Mesenchymal stem cell (in vitro differentiated cells and primary cell): ENCODE measurements at regions not wholly inside any gene's neighbourhood (a gene's known extent, or its start where the extent isn't known, plus 50 kb on each side); places are given as distances from the start of the nearest gene placed in this dataset.

Experiments
- DNase-seq: peaks from one replicate; pipeline ENCODE4 v3.0.0-alpha.2; 2013
- H2AFZ ChIP-seq: one replicate; pipeline ENCODE4 v1.6.1; 2013; ENCODE audit warnings: low read depth, mild to moderate bottlenecking, control low read depth, inconsistent platforms, low read length, moderate library complexity
- H2AK5ac ChIP-seq: 2 replicates; pipeline ENCODE4 v1.6.1; 2013; ENCODE audit warnings: low read length, moderate library complexity, mild to moderate bottlenecking, inconsistent platforms; ENCODE audit not compliant: severe bottlenecking
- H2BK120ac ChIP-seq: one replicate; pipeline ENCODE4 v1.6.1; 2013; ENCODE audit warnings: low read depth, mild to moderate bottlenecking, inconsistent platforms, low read length, moderate library complexity
- H2BK12ac ChIP-seq, 2 experiments: one replicate each; pipeline ENCODE4 v1.6.1; 2013; ENCODE audit warnings: inconsistent platforms in 2 of 2, low read length in 2 of 2, mild to moderate bottlenecking in 2 of 2, moderate library complexity in 2 of 2, control low read depth in 1 of 2
- H2BK15ac ChIP-seq: one replicate; pipeline ENCODE4 v1.6.1; 2013; ENCODE audit warnings: mild to moderate bottlenecking, low read depth, inconsistent platforms; ENCODE audit not compliant: poor library complexity, severe bottlenecking
- H2BK5ac ChIP-seq: 2 replicates; pipeline ENCODE4 v1.6.1; 2013; ENCODE audit warnings: low read depth, mild to moderate bottlenecking, low read length, control low read depth, inconsistent platforms; ENCODE audit not compliant: poor library complexity, severe bottlenecking
- H3K14ac ChIP-seq, 2 experiments: one replicate each; pipeline ENCODE4 v1.6.1; 2013; ENCODE audit warnings: inconsistent platforms in 2 of 2, low read length in 2 of 2, control low read depth in 1 of 2, mild to moderate bottlenecking in 1 of 2, moderate library complexity in 1 of 2
- H3K18ac ChIP-seq, 2 experiments: one replicate each; pipeline ENCODE4 v1.6.1; 2013; ENCODE audit warnings: inconsistent platforms in 2 of 2, low read length in 2 of 2, control low read depth in 1 of 2, low read depth in 1 of 2, mild to moderate bottlenecking in 1 of 2
- H3K23ac ChIP-seq, 2 experiments: one replicate each; pipeline ENCODE4 v1.6.1; 2013; ENCODE audit warnings: inconsistent platforms in 2 of 2, low read length in 2 of 2, mild to moderate bottlenecking in 2 of 2, moderate library complexity in 2 of 2, control low read depth in 1 of 2
- H3K27ac ChIP-seq: 2 replicates; pipeline ENCODE4 v1.5.1; 2013; ENCODE audit warnings: mild to moderate bottlenecking, moderate library complexity, low read length, control low read depth, inconsistent platforms; ENCODE audit not compliant: poor library complexity, severe bottlenecking
- H3K27me3 ChIP-seq, 2 experiments: 2 replicates each; pipeline versions ENCODE4 v1.6.1 to v1.7.0; 2013; ENCODE audit warnings: low read length in 2 of 2, mild to moderate bottlenecking in 2 of 2, moderate library complexity in 2 of 2, control low read depth in 1 of 2, inconsistent platforms in 1 of 2; ENCODE audit not compliant: control insufficient read depth in 1 of 2, insufficient read depth in 1 of 2
- H3K36me3 ChIP-seq, 2 experiments: 2 replicates each; pipeline versions ENCODE4 v1.6.1 to v1.7.0; 2013; ENCODE audit warnings: low read length in 2 of 2, control low read depth in 1 of 2, inconsistent platforms in 1 of 2, low read depth in 1 of 2, mild to moderate bottlenecking in 1 of 2; ENCODE audit not compliant: insufficient read depth in 2 of 2, control insufficient read depth in 1 of 2
- H3K4ac ChIP-seq, 2 experiments: one replicate each; pipeline ENCODE4 v1.6.1; 2013; ENCODE audit warnings: inconsistent platforms in 2 of 2, low read length in 2 of 2, mild to moderate bottlenecking in 2 of 2, moderate library complexity in 2 of 2, control low read depth in 1 of 2, low read depth in 1 of 2
- H3K4me1 ChIP-seq: 2 replicates; pipeline ENCODE4 v1.6.1; 2013; ENCODE audit warnings: low read depth, low read length, control low read depth; ENCODE audit not compliant: control insufficient read depth, insufficient read depth
- H3K4me2 ChIP-seq: 2 replicates; pipeline ENCODE4 v1.6.1; 2013; ENCODE audit warnings: low read length, mild to moderate bottlenecking, inconsistent platforms; ENCODE audit not compliant: poor library complexity, severe bottlenecking
- H3K4me3 ChIP-seq, 2 experiments: 2 replicates each; pipeline versions ENCODE4 v1.5.1 to v1.7.0; 2013; ENCODE audit warnings: low read length in 2 of 2, mild to moderate bottlenecking in 2 of 2, control low read depth in 1 of 2, low read depth in 1 of 2; ENCODE audit not compliant: insufficient read depth in 1 of 2
- H3K79me1 ChIP-seq: replicated peaks from 2 replicates; pipeline ENCODE4 v1.6.1; 2013; ENCODE audit warnings: mild to moderate bottlenecking, control low read depth, low read length, inconsistent platforms; ENCODE audit not compliant: poor library complexity, severe bottlenecking
- H3K9ac ChIP-seq: 2 replicates; pipeline ENCODE4 v1.7.0; 2013; ENCODE audit warnings: mild to moderate bottlenecking, low read length, moderate library complexity
- H3K9me3 ChIP-seq: 2 replicates; pipeline ENCODE4 v1.7.0; 2013; ENCODE audit warnings: mild to moderate bottlenecking, low read length; ENCODE audit not compliant: control insufficient read depth
- H4K8ac ChIP-seq: one replicate; pipeline ENCODE4 v1.6.1; 2013; ENCODE audit warnings: inconsistent platforms, mild to moderate bottlenecking, low read length, moderate library complexity
- H4K91ac ChIP-seq: one replicate; pipeline ENCODE4 v1.6.1; 2013; ENCODE audit warnings: mild to moderate bottlenecking, low read length, inconsistent platforms
- WGBS: methylation state at CpG from one replicate; pipeline ENCODE4 v1.1.7; 2013; ENCODE audit warnings: mixed read lengths; 5-methylcytosine and 5-hydroxymethylcytosine counted together

DNA sequence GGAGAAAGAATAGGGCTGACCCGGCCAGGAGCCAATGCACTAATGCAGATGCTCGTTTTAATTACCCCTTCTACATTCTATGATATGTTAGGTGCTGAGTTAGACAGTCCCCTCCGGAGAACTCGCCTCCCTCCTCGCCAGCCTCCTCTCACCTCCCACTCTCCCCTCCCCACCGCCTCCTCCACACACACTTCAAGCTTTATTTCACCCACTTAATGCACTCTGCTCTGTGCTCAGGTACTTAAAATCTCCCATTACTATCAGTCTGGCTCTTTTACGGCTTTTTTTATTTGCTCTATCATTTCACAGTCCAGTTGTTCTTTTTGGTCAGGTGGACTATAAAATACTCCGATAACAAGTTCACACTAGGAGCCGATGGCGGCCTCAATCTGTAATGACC is 231.6 kb downstream of the TEX36 start:
- Histone ChIP-seq H3K9me3 (no peaks in the 10 kb centered on the region), H3K18ac (no peak overlapping the region), H4K91ac (no peak overlapping the region), H3K23ac (no peak overlapping the region), H3K4me3 (no peak overlapping the region), H2AFZ (no peak overlapping the region), H3K4me1 (no peaks in the 10 kb centered on the region), H4K8ac (no peak overlapping the region), H2AK5ac (no peak overlapping the region), H3K9ac (no peak overlapping the region), H2BK5ac (no peak overlapping the region), H3K4ac (no peak overlapping the region), H3K4me2 (no peak overlapping the region), H3K27ac (no peak overlapping the region), H2BK120ac (no peak overlapping the region), H2BK12ac (no peak overlapping the region), H3K27me3 (peaks cover 0 to 20% of the 10 kb centered on the region in 2 experiments), H3K36me3 (no peaks in the 10 kb centered on the region), H2BK15ac (no peak overlapping the region), H3K14ac (no peak overlapping the region), H3K79me1 (no peaks in the 10 kb centered on the region)
- 82% methylated on average over 10 of the region's 10 CpGs for WGBS
- DNase-seq: no peak

DNA sequence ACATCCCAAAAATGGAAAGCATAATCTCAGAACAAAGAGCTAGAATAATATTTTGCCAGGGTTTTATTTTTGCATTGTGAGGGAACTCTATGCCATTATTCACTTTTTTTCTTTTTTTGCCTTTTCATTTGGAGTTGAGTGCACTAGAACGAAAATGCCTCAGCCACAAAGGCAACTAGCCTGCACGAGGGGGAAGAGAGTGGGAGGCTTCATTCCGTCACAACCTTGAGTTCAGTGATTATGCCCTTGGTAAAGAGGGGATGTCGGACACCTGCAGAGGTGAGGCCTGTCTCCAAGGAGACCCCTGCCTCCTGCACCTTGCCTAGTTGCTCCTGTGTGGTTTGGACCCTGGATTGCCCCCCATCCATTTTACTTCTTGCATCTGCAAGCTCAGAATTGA is 232.7 kb downstream of the TEX36 start:
- H3K9ac ChIP-seq: no peak overlapping the region
- no peak overlapping the region for H2BK12ac ChIP-seq
- no peak overlapping the region for H3K4me2 ChIP-seq
- no peak overlapping the region for H3K18ac ChIP-seq
- no peak overlapping the region for H2BK120ac ChIP-seq
- H3K27me3 ChIP-seq: peaks cover 0 to 20% of the 10 kb centered on the region in 2 experiments
- H2AFZ ChIP-seq: no peak overlapping the region
- no peak overlapping the region for H2BK5ac ChIP-seq
- whole genome bisulfite sequencing: 79% methylated on average over 4 of the region's 4 CpGs
- H3K14ac ChIP-seq: no peak overlapping the region
- no peak overlapping the region for H3K27ac ChIP-seq
- H3K79me1 ChIP-seq: no peaks in the 10 kb centered on the region
- DNase-seq: no peak
- H3K9me3 ChIP-seq: no peaks in the 10 kb centered on the region
- no peak overlapping the region for H2AK5ac ChIP-seq
- H3K36me3 ChIP-seq: no peaks in the 10 kb centered on the region
- H4K8ac ChIP-seq: no peak overlapping the region
- H3K23ac ChIP-seq: no peak overlapping the region
- no peak overlapping the region for H3K4me3 ChIP-seq
- H2BK15ac ChIP-seq: no peak overlapping the region
- no peak overlapping the region for H4K91ac ChIP-seq
- H3K4me1 ChIP-seq: no peaks in the 10 kb centered on the region
- no peak overlapping the region for H3K4ac ChIP-seq

DNA sequence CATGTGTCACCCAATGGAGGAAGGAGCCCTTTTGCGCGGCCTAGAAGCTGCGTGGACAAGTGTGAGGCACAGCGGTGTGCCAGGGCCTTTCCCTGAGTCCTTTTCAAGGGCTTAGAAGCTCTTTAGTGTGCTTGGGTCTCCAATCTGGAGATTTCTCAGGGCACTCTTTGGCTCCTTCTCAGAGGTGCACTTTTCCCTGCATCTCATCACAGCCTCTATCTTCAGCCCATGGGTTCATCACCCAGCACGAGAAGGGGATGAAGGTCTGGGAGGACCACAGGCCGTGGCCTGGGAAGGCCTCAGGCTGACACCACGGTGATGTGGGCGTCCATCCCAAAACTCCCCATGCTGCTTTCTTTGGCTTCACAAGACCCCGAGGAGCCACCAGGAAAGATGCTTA is 233.4 kb downstream of the TEX36 start:
- Histone ChIP-seq H3K18ac (no peak overlapping the region), H4K91ac (no peak overlapping the region), H2BK5ac (no peak overlapping the region), H3K14ac (no peak overlapping the region), H3K79me1 (no peaks in the 10 kb centered on the region), H3K27me3 (peaks cover 0 to 15% of the 10 kb centered on the region in 2 experiments), H3K4ac (no peak overlapping the region), H3K4me3 (no peak overlapping the region), H2BK120ac (no peak overlapping the region), H4K8ac (no peak overlapping the region), H3K36me3 (no peaks in the 10 kb centered on the region), H3K4me2 (no peak overlapping the region), H2BK12ac (no peak overlapping the region), H2AFZ (no peak overlapping the region), H3K4me1 (no peaks in the 10 kb centered on the region), H3K23ac (no peak overlapping the region), H3K9ac (no peak overlapping the region), H2BK15ac (no peak overlapping the region), H2AK5ac (no peak overlapping the region), H3K9me3 (no peaks in the 10 kb centered on the region), H3K27ac (no peak overlapping the region)
- WGBS: 80% methylated on average over 9 of the region's 9 CpGs
- no peak for DNase-seq

DNA sequence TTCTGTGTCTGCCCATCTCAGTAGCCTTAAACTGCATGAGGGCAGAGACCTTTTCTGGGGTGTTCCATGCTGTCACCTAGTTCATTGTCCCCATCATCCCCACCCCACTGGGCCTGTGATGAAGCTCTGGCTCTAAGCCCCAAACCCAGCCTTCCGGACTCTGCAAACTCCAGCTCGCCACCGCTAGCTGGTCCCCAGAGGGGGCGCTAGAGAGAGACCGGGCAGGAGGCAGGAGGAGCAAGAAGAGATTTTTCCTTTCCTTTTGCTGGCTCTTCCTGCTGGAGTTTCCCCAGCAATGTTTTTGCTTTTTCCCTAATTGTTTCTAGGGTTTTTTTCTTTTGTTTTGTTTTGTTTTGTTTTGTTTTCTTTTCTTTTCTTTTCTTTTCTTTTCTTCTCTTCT is 234.4 kb downstream of the TEX36 start:
- Histone ChIP-seq H2BK5ac (no peak overlapping the region), H3K9me3 (no peaks in the 10 kb centered on the region), H2BK12ac (no peak overlapping the region), H3K4me3 (no peak overlapping the region), H2BK15ac (no peak overlapping the region), H3K27ac (no peak overlapping the region), H3K4me1 (no peaks in the 10 kb centered on the region), H3K14ac (no peak overlapping the region), H3K36me3 (no peaks in the 10 kb centered on the region), H3K27me3 (peaks cover 0 to 15% of the 10 kb centered on the region in 2 experiments), H4K91ac (no peak overlapping the region), H4K8ac (no peak overlapping the region), H3K9ac (no peak overlapping the region), H3K23ac (no peak overlapping the region), H2AFZ (no peak overlapping the region), H3K18ac (no peak overlapping the region), H3K4me2 (no peak overlapping the region), H2AK5ac (no peak overlapping the region), H3K79me1 (no peaks in the 10 kb centered on the region), H3K4ac (no peak overlapping the region), H2BK120ac (no peak overlapping the region)
- no peak for DNase-seq
- 46% methylated on average over 5 of the region's 5 CpGs for WGBS
